ENCODE measurements at regions not wholly inside any gene's neighbourhood (a gene's known extent, or its start where the extent isn't known, plus 50 kb on each side); places are given as distances from the start of the nearest gene placed in this dataset.

GRCh38 chr1:213884942-213885341 lies 102.8 kb upstream of the PROX1 start:
- no peak for TF ChIP-seq POLR2A (IDR thresholded peaks at IDR 0.05)
- TF ChIP-seq, protein P1, sequence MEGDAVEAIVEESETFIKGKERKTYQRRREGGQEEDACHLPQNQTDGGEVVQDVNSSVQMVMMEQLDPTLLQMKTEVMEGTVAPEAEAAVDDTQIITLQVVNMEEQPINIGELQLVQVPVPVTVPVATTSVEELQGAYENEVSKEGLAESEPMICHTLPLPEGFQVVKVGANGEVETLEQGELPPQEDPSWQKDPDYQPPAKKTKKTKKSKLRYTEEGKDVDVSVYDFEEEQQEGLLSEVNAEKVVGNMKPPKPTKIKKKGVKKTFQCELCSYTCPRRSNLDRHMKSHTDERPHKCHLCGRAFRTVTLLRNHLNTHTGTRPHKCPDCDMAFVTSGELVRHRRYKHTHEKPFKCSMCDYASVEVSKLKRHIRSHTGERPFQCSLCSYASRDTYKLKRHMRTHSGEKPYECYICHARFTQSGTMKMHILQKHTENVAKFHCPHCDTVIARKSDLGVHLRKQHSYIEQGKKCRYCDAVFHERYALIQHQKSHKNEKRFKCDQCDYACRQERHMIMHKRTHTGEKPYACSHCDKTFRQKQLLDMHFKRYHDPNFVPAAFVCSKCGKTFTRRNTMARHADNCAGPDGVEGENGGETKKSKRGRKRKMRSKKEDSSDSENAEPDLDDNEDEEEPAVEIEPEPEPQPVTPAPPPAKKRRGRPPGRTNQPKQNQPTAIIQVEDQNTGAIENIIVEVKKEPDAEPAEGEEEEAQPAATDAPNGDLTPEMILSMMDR (IDR thresholded peaks at IDR 0.05), result no peak
